Gastroesophageal sphincter (tissue), 2 donors: ENCODE measurements at regions not wholly inside any gene's neighbourhood (a gene's known extent, or its start where the extent isn't known, plus 50 kb on each side); places are given as distances from the start of the nearest gene placed in this dataset.

ENCODE experiments used
- POLR2A ChIP-seq, 2 donors: fragments of 450-650 bp; IDR thresholded peaks; one replicate each; pipeline ENCODE4 v1.6.1; 2017; ENCODE audit warnings: antibody characterized with exemption in 2 of 2, mild to moderate bottlenecking in 2 of 2, moderate library complexity in 1 of 2
- POLR2AphosphoS5 ChIP-seq: sonication (generic); formaldehyde crosslinking; IDR thresholded peaks from one replicate; pipeline ENCODE4 v1.6.1; 2017; ENCODE audit warnings: antibody characterized with exemption

DNA sequence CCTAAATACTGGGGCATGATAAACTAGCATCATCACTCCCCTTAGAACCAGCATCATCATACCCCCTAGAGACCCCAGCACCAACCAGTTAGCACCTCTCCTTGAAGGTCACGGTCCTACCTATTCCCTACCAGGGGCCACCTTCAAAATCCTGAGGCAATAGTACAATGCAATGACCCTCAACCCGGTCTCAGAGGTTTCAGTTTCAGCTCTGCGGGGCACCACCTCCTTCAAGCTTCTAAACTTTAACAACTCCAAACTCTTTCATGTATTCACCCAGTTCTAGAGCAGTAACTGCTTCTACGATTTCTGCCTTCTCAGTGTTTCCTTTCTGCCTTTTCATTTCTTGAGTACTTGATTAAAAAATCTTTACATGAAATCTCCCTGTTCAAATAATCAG, 130.1 kb upstream of the EPB41L4A start:
- no peak for TF ChIP-seq POLR2AphosphoS5
- TF ChIP-seq POLR2A (IDR thresholded peaks at IDR 0.05) = no peak
